ENCODE measurements at regions not wholly inside any gene's neighbourhood (a gene's known extent, or its start where the extent isn't known, plus 50 kb on each side); places are given as distances from the start of the nearest gene placed in this dataset.
"Not testable (repeated sequence)": the region's sequence is repeated elsewhere in the genome, so short reads cannot be mapped to it uniquely, and the experiment has no call there.

- DNase-seq, result not testable (repeated sequence)
These were observed 1665.5 kb downstream of the BRINP3 start for GRCh38 chr1:188812153-188812552.

DNA sequence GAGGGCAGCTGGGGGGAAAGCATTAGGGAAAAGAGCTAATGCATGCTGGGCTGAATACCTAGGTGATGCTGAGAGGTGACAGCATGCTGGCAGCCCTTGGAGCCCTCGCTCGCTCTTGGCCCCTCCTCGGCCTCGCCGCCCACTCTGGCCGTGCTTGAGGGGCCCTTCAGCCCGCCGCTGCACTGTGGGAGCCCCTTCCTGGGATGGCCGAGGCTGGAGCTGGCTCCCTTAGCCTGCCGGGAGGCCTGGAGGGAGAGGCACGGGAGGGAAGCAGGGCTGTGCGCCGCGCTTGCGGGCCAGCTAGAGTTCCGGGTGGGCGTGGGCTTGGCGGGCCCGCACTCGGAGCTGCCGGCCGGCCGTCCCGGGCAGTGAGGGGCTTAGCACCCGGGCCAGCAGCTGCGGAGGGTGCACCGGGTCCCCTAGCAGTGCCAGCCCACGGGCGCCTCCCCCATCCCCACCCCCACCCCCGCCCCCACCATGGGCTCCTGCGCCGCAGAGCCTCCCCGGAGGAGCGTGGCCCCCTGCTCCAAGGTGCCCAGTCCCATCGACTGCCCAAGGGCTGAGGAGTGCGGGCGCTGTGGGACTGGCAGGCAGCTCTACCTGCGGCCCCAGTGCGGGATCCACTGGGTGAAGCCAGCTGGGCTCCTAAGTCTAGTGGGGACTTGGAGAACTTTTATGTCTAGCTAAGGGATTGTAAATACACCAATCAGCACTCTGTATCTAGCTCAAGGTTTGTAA lies 1664.7 kb downstream of the BRINP3 start:
- DNase-seq, result not testable (repeated sequence)

DNA sequence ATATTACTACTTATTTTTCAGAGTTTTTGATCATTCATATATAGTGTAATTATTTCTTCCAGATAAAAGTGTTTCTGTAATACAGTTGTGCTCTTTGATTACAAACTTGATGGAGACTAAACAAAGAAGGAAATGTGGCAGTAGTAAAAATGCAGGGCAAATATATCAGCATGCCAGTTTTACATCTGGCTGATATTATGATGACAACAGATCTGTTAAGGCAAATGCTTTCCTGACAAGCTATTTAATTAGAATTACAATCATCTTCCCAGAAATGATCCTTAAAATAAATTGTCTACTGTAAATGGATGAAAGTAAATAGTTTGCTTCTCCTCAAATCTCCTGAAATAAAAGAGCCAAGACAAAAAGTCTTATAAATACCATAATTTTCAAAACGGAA lies 1659.8 kb downstream of the BRINP3 start:
- DNase-seq, result no peak

GRCh38 chr1:188822248-188822647 lies 1655.4 kb downstream of the BRINP3 start:
- DNase-seq, result no peak

DNA sequence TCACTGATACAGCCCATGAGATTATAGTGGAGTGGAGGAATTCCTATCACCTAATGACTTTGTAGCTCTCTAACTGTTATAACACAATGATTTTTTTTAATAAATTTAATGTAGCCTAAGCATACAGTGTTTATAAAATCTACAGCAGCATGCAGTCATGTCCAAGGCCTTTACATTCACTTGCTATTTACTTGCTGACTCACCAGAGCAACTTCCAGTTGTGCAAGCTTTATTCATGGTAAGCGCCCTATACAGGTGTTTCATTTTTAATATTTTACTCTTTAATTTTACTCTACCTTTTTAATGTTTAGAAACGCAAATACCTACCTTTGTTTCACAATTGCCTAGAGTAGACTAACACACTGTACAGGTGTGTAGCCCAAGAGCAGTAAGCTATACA lies 1652.2 kb downstream of the BRINP3 start:
- DNase-seq, result no peak

- DNase-seq, result no peak
These were observed 1650.9 kb downstream of the BRINP3 start for GRCh38 chr1:188826800-188827199.

DNA sequence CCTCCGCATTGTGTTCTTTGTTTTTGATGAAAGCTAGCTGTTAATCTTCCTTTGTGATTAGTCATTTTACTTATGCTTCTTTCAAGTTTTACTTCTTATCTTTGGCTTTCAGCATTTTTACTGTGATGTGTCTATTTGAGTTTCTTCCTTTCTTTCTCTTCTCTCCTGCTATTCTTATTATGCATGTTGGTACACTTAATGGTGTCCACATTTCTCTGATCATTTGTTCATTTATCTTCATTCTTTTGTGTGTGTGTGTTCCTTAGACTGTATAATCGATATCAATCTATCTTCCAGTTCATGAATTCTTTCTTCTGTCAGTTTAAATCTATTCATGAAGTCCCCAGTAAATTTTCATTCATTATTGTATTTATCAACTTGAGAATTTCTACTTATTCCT lies 1650.3 kb downstream of the BRINP3 start:
- no peak for DNase-seq

DNA sequence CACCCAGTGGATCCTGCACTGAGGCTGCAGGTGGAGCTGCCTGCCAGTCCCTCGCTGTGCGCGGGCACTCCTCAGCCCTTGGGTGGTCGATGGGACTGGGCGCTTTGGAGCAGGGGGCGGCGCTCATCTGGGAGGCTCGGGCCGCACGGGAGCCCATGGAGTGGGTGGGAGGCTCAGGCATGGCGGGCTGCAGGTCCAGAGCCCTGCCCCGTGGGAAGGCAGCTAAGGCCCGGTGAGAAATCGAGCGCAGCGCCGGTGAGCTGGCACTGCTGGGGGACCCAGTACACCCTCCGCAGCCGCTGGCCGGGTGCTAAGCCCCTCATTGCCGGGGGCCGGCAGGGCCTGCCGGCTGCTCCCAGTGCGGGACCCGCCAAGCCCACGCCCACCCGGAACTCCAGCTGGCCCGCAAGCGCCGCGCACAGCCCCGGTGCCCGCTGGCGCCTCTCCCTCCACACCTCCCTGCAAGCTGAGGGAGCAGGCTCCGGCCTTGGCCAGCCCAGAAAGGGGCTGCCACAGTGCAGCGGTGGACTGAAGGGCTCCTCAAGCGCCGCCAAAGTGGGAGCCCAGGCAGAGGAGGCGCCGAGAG lies 1636.5 kb downstream of the BRINP3 start:
- DNase-seq, result not testable (repeated sequence)

GRCh38 chr1:188846468-188846867 lies 1631.2 kb downstream of the BRINP3 start:
- no peak for DNase-seq

DNA sequence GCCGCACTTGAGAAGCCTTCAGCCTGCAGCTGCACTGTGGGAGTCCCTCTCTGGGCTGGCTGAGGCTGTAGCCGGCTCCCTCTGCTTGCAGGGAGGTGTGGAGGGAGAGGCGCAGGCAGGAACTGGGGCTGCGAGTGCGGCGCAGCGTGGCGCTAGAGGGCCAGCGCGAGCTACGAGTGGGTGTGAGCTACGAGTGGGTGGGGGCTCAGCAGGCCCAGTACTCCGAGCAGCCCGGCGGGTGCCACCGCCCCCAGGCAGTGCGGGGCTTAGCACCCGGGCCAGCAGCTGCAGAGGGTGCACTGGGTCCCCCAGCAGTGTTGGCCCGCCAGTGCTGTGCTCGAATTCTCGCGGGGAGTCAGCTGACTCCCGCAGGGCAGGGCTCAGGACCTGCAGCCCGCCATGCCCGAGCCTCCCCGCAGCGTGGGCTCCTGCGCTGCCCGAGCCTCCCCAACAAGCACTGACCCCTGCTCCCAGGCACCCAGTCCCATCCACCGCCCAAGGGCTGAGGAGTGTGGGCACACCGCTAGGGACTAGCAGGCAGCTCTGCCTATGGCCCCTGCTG lies 1620.1 kb downstream of the BRINP3 start:
- DNase-seq, result no peak

DNA sequence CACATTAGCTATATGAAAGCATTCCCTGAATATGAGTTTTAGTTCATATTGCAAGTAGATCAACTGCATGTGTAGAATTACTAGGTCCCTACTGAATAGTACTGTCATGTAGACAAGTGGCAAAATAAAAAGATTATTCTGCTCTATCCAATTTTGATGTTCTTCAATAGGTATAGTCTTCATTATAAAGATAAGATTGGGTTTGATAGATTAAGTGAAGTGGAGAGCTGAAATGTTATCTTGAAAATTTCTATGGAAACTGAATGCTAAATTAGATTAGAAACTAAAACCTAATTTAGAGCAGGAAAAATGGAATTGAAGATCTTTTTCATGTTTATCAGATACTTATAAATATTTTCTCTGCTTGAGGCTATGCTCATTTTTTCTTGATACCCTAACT lies 1610.0 kb downstream of the BRINP3 start:
- no peak for DNase-seq

GRCh38 chr1:188871164-188871563 lies 1606.5 kb downstream of the BRINP3 start:
- DNase-seq, result no peak

DNA sequence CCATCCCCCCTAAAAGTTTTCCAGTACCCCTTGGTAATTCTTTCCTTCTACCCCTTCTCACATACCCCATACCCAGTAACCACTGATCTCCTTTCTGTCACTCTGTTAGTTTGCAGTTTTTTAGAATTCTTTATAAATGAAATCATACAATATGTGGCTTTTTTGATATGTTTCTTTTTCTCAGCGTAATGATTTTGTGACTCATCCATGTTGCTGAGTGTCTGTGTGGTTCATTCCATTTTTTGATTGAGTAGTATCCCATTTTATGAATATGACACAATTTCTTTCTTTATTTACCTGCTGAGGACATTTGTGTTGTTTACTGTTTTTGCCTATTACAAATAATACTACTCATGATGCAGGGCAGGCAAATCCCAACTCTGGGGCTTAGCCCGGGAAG lies 1605.3 kb downstream of the BRINP3 start:
- DNase-seq, result no peak

DNA sequence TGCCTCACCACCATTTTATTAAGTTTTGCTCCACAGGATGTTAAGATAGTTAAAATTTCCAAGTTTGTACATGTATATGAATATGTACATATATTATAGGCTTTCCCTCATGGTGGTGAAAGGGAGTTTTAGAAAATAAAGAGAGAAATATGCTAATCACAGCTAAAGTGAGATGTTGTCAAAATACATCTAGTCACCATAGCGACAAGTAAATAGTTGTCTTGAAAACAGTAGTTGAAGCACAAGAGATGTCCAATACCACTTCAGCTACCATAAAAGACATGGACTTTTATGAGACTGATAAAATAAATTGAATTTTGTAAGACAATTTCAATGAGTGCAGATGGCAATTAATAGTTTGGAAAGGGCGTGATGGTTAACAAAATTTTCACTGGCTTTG lies 1600.0 kb downstream of the BRINP3 start:
- no peak for DNase-seq

- DNase-seq, result no peak
These were observed 1589.3 kb downstream of the BRINP3 start for GRCh38 chr1:188888386-188888785.

DNA sequence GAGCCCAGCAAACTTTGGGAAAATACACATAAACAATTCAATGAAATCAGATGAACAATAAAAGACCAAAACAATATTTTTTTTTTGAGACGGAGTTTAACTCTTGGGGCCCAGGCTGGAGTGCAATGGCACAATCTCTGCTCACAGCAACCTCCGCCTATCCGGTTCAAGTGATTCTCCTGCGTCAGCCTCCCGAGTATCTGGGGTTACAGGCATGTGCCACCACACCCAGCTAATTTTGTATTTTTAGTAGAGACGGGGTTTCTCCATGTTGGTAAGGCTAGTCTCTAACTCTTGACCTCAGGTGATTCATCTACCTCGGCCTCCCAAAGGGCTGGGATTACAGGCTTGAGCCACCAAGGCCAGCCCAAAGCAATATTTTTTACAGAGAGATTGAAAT lies 1588.5 kb downstream of the BRINP3 start:
- no peak for DNase-seq

GRCh38 chr1:188891958-188892357 lies 1585.7 kb downstream of the BRINP3 start:
- DNase-seq, result no peak

DNA sequence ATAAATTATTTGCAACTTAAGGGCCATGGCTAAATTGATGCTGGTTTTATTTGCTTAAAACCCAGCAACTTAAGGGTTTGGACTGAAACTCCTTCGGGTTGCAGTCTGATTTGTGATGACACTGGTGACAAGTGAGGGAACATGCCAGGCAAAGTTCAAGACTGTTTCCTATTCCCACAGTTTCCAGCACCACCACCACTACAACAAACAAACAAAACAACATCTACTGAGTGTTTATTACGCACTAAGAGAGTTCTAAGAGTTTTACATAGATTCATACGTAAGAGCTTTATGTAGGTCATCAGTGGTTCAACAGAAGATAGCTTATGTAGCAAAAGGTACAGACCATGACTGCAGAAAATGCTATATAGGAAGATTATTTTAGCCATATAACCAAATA lies 1582.1 kb downstream of the BRINP3 start:
- no peak for DNase-seq

DNA sequence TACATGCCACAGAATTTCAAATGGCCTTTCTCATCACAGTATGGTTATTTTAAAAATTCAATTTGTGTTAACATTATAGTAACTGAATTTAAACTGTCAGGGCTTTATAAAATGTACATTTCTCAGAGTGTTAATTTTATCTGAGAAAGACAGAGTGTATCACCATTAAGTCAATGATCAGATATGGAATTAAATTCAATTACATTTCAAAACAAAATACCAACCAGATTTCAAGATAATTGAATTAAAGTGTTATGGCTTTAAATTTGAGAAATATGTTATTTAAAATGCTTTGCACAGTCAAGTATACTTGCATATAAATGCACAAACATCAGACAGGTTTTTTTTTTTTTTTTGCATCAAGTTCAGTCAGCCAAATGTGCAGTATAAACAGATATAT lies 1574.4 kb downstream of the BRINP3 start:
- DNase-seq, result no peak

GRCh38 chr1:188904201-188904600 lies 1573.5 kb downstream of the BRINP3 start:
- no peak for DNase-seq

DNA sequence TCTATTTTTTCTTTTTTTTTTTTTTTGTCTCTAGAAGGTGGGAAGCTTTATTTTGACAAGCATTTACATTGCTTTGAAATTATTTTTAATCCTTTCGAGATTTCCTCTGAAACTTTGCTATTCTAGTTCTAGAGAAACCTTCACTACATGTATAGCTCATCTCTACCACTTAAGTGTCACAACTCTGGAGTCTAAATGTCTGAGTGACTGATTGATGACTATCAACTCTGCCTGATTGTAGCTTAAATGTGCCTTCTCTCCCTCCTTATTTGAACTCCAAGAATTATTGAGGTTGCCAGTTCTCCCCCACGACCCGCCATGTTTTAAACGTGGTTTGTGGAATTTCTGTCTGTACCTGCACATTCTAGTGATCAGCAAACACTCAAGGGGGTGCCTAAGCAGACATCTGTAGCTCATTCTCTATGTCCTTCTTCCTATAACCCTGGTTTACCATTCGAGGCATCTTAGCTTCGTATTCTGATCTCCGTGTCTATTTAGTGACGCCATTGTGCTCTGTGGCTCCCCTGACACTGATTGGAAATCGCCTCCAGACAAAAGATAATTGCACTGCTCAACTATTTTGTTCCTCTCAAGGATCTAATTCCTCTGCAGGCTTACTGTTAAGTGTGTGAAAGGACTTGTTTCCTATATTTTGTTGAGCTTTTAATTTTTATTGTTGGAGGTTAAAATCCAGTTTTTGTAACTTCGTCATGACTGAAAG lies 1570.6 kb downstream of the BRINP3 start:
- DNase-seq, result no peak

GRCh38 chr1:188930382-188930781 lies 1547.3 kb downstream of the BRINP3 start:
- DNase-seq, result no peak

- DNase-seq, result no peak
These were observed 1546.2 kb downstream of the BRINP3 start for GRCh38 chr1:188931506-188931905.
